IgD-negative memory B cell (primary cell): ENCODE measurements at regions not wholly inside any gene's neighbourhood (a gene's known extent, or its start where the extent isn't known, plus 50 kb on each side); places are given as distances from the start of the nearest gene placed in this dataset.

Experiments
- H3K27ac Mint-ChIP-seq, 3 donors: one replicate each; pipeline ENCODE4 v1.8.0; 2020 to 2022; ENCODE audit warnings: mild to moderate bottlenecking in 3 of 3, mixed read lengths in 3 of 3, moderate library complexity in 1 of 3
- H3K27me3 Mint-ChIP-seq: one replicate; pipeline ENCODE4 v1.8.0; 2021; ENCODE audit warnings: mixed read lengths
- H3K36me3 Mint-ChIP-seq: one replicate; pipeline ENCODE4 v1.8.0; 2020; ENCODE audit warnings: mild to moderate bottlenecking, mixed read lengths
- H3K4me1 Mint-ChIP-seq, 3 donors: one replicate each; pipeline ENCODE4 v1.8.0; 2020 to 2022; ENCODE audit warnings: mixed read lengths in 3 of 3, mild to moderate bottlenecking in 1 of 3
- H3K4me3 Mint-ChIP-seq, 4 donors: one replicate each; pipeline ENCODE4 v1.8.0; 2020 to 2022; ENCODE audit warnings: mild to moderate bottlenecking in 4 of 4, mixed read lengths in 4 of 4, moderate library complexity in 3 of 4
- H3K9me3 Mint-ChIP-seq, 3 donors: one replicate each; pipeline ENCODE4 v1.8.0; 2020 to 2021; ENCODE audit warnings: mixed read lengths in 3 of 3, mild to moderate bottlenecking in 1 of 3

DNA sequence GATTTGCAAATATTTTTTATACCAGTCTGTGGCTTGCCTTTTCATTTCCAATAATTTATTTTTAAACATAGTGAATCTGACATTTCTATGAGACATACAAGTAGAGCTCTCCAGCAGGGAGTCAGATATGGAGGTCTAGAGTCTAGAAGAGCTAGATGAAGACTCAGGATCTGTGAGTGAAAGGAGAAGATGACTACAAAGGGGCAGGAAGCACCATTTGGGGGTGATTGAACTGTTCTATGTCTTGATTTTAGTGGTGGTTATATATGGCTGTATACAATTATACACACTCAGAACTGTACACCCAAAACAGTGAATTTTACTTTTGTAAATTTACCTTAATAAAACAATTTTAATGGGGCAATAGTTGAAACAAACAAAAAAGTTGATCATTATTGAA is 127.9 kb upstream of the BACH2 start:
- peaks cover 8 to 14% (median 13%) of the 10 kb centered on the region in 3 donors for H3K4me1 Mint-ChIP-seq
- no peak overlapping the region for H3K27ac Mint-ChIP-seq
- no peaks in the 10 kb centered on the region for H3K27me3 Mint-ChIP-seq
- H3K36me3 Mint-ChIP-seq: peaks cover 3% of the 10 kb centered on the region
- H3K9me3 Mint-ChIP-seq: peaks cover 3 to 14% (median 6%) of the 10 kb centered on the region in 3 donors
- peak overlapping the region in 1 of 4 donors; percentile 91 for H3K4me3 Mint-ChIP-seq

DNA sequence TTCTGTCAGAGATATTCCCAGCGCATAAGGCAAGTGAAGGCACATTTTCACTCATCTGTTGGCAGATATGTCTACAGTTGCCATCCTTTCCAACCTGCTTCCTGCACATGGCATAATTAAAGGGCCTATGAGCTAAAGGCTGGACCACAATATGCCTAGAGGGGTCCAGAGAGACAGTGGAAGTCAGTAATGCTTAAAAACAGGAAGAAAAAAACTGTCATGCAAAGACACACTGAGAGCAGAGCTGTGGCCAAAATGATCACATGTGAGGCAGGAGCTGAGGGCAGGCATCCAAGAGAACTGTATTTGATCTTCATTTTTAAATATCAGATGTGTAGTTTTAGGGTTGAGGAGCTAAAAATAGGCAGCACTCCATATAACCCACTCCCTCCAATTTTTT is 125.0 kb upstream of the BACH2 start:
- peaks cover 2% of the 10 kb centered on the region for H3K36me3 Mint-ChIP-seq
- H3K4me1 Mint-ChIP-seq: peaks cover 9 to 14% (median 13%) of the 10 kb centered on the region in 3 donors
- no peak overlapping the region for H3K4me3 Mint-ChIP-seq
- H3K27me3 Mint-ChIP-seq: peaks cover 2% of the 10 kb centered on the region
- no peak overlapping the region for H3K27ac Mint-ChIP-seq
- no peaks in the 10 kb centered on the region for H3K9me3 Mint-ChIP-seq

DNA sequence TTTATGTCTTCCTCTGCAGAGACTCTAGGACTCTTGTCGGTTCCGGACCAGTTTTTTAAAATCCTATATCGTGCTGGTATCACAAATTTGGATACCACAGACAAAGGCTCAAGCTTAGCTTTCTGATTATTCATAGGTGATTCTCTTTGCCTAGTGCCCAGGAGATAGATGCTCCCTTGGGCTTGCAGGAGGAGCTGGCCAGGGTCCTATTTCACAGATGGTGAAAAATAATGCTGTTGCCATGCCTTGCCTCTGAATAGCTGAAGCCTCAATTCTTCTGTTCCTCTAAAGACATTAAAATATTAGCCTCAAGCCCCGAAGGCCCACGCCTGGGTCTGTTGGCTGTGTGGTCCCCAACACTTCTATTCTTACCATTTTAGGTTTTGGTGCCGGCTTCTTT is 123.9 kb upstream of the BACH2 start:
- Mint-ChIP-seq H3K36me3 (peaks cover 2% of the 10 kb centered on the region), H3K9me3 (no peaks in the 10 kb centered on the region)

DNA sequence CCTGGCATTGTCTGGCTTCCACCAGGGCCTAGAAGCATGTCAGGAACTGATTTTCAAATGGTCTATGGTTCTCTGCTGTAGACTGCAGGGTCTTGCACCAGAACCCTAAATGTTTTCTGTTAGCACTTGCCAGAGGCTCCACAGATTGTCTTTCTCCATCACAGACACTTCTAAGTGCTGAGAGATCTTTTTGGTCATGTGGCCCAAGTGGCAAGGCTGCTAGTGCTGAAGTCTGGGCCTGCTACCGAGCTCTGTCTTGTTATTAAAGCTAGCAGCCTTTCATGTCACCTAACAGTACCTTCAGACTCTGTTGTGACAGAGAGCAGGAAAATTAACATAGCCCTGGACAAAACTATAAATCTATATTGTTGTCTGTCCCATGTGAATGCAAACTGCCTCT is 120.7 kb upstream of the BACH2 start:
- Mint-ChIP-seq H3K4me3 (no peak overlapping the region), H3K9me3 (no peaks in the 10 kb centered on the region), H3K27ac (no peak overlapping the region), H3K4me1 (peaks cover 5 to 9% (median 7%) of the 10 kb centered on the region in 3 donors), H3K27me3 (peaks cover 2% of the 10 kb centered on the region), H3K36me3 (peaks cover 2% of the 10 kb centered on the region)

More for the DNA sequence above, 123.9 kb upstream of the BACH2 start:
- Mint-ChIP-seq H3K4me1 (peaks cover 6 to 9% (median 8%) of the 10 kb centered on the region in 3 donors), H3K4me3 (no peak overlapping the region), H3K27me3 (peaks cover 2% of the 10 kb centered on the region), H3K27ac (no peak overlapping the region)

DNA sequence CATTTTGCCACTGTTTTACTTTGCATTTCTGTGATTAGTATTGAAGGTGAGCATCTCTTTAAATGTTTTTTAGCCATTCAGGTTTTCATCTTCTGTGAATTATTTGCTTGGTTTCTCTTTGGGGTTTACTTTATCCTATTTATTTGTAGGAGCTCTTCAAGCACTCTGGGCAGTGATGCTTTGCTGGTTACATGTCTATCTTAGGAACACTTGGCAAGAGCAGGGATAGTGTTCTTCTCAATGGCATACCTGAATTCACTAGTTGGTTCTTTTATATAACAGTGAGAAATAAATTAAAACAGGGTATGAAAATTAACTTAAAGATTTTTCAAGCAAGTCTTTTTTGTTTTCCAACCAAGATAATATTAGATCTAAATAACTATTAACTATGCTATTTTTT is 119.7 kb upstream of the BACH2 start:
- H3K27me3 Mint-ChIP-seq: peaks cover 2% of the 10 kb centered on the region
- H3K36me3 Mint-ChIP-seq: peaks cover 2% of the 10 kb centered on the region
- no peak overlapping the region for H3K27ac Mint-ChIP-seq
- H3K4me1 Mint-ChIP-seq: peaks cover 8 to 11% (median 9%) of the 10 kb centered on the region in 3 donors
- H3K9me3 Mint-ChIP-seq: no peaks in the 10 kb centered on the region
- no peak overlapping the region for H3K4me3 Mint-ChIP-seq

DNA sequence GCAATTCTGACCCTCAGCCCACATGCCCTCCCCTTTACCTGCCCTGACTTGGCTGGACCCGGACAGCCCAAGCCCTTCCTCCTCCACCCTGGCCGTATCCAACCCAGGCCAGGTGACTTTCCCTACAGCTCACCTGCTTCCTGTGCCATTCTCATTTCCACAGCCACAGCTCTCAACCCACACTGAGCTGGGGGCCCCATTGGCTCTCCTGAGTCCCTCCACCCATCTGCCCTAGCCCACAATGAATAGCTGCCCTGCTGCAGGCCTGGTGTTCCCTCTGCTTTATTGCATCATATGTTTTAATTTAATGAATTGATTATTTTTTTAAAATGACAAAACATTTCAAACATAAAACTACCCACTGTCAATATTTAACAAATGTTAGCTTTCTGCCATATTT is 118.5 kb upstream of the BACH2 start:
- Mint-ChIP-seq H3K4me1 (peaks cover 9 to 12% (median 11%) of the 10 kb centered on the region in 3 donors), H3K27me3 (peaks cover 2% of the 10 kb centered on the region), H3K36me3 (peaks cover 2% of the 10 kb centered on the region), H3K27ac (peak overlapping the region in 1 of 3 donors; percentile 36), H3K4me3 (no peak overlapping the region), H3K9me3 (no peaks in the 10 kb centered on the region)

DNA sequence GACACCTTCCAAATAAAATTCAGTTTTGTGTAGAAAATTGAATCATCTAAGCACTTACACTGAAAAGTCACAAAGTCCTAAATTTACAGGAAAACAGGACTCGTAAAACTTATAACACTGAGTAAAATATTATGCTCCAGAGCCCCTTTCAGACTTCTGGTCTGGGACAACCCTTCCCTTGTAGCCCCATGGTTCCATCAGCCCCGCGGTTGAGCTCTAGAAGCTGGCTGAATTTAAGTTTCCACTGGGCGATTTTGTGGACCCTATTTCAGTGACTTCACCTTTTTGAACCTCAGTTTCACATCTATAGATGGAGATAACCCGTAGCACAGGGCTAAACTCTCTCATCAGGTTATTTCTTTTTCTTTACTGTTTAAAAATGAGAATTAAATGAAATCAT is 117.7 kb upstream of the BACH2 start:
- H3K4me1 Mint-ChIP-seq: peaks cover 9 to 12% (median 11%) of the 10 kb centered on the region in 3 donors
- peaks cover under 1% of the 10 kb centered on the region for H3K27me3 Mint-ChIP-seq
- H3K36me3 Mint-ChIP-seq: peaks cover 2% of the 10 kb centered on the region
- H3K27ac Mint-ChIP-seq: peak overlapping the region in 2 of 3 donors; percentile 70 to 98
- no peaks in the 10 kb centered on the region for H3K9me3 Mint-ChIP-seq
- peak overlapping the region in 2 of 4 donors; percentile 28 to 38 for H3K4me3 Mint-ChIP-seq

DNA sequence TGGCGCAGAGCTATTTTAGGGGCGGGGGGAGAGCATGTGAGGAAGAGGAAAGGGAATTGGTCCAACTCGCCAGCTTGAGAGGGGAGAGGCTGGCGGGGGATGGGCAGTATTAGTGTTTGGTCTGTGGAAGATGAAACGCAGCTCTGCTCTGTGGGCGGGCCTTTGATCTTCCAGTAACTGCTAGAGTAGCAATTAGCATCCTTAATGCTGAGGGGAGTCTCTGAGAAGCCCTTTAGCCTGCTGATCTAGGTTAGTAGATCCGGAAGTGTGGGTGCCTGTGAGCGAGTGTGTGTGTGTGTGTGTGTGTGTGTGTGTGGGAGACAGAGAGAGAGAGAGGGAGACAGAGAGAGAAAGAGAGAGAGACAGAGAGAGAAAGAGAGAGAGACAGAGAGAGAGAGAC is 117.2 kb upstream of the BACH2 start:
- Mint-ChIP-seq H3K4me3 (peak overlapping the region; percentile 13 to 91 (median 64)), H3K4me1 (peaks cover 9 to 12% (median 11%) of the 10 kb centered on the region in 3 donors), H3K36me3 (peaks cover 2% of the 10 kb centered on the region)

DNA sequence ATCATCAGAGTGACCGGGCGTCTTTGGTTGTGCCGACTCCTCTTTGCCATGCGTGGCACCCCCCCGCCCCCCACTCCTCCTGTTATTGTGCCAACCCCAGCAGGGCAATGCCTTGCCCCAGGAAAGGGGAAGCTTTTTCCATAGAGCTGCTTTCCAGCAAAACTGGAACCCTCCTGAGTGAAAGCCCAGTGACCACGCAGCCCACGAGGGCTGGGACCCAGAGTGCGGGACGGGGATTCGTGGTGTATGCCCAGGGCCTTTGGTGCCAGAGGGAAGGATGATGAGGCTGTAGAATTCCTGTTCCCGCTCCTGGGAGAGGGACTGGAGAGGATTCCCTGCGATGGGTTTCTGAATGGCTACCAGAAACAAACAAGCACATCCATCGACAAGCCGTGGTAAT is 116.8 kb upstream of the BACH2 start:
- Mint-ChIP-seq H3K4me1 (peaks cover 8 to 12% (median 11%) of the 10 kb centered on the region in 3 donors), H3K9me3 (no peaks in the 10 kb centered on the region), H3K27ac (peak overlapping the region in 2 of 3 donors; percentile 70 to 98), H3K27me3 (no peaks in the 10 kb centered on the region), H3K4me3 (peak overlapping the region in 2 of 4 donors; percentile 61 to 90), H3K36me3 (peaks cover 2% of the 10 kb centered on the region)

More for the DNA sequence above, 117.2 kb upstream of the BACH2 start:
- peak overlapping the region; percentile 61 to 98 (median 70) for H3K27ac Mint-ChIP-seq
- H3K9me3 Mint-ChIP-seq: no peaks in the 10 kb centered on the region
- H3K27me3 Mint-ChIP-seq: no peaks in the 10 kb centered on the region

DNA sequence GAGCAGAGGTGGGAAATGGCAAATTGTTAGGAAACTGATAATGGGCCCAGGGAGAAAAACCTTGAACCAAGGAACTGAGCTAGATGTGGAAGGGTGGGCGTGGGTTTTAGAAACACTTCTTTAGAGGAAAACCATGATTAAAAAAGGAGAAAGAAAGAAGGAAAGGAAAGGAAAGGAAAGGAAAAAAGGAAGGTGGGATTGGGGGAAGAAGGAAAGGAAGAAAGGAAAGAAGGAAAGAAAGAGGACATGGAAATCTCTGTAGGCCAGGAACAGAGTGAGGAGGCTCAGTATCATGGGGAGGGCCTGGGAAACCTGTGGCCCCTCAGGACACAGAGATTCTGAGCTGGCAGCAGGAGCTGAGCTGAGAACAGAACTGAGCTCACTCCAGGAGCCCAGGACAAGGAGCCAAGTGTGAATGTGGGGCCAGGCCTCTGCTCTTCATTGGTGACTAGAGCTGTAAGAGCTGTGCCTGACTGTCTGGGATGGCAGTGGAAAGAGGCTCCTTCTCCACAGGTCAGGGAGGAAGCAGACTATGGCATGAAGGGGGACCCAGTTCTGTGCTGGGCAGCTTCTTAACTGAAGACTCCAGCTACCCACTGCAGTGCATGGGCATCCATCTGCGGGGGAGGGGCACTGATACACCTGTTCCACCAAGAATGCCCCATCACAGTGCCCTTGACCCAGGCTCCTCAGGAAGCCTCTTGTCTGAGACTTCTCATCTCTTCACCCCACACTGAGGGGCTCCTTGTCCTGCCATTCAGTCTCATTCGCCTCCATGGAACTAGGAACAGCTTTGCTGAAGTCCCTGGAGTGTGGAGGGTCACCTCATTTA is 116.1 kb upstream of the BACH2 start:
- Mint-ChIP-seq H3K4me1 (peaks cover 8 to 12% (median 11%) of the 10 kb centered on the region in 3 donors), H3K27me3 (no peaks in the 10 kb centered on the region), H3K27ac (peak overlapping the region in 2 of 3 donors; percentile 19 to 21), H3K36me3 (peaks cover 3% of the 10 kb centered on the region), H3K9me3 (no peaks in the 10 kb centered on the region), H3K4me3 (peak overlapping the region in 2 of 4 donors; percentile 14 to 61)

DNA sequence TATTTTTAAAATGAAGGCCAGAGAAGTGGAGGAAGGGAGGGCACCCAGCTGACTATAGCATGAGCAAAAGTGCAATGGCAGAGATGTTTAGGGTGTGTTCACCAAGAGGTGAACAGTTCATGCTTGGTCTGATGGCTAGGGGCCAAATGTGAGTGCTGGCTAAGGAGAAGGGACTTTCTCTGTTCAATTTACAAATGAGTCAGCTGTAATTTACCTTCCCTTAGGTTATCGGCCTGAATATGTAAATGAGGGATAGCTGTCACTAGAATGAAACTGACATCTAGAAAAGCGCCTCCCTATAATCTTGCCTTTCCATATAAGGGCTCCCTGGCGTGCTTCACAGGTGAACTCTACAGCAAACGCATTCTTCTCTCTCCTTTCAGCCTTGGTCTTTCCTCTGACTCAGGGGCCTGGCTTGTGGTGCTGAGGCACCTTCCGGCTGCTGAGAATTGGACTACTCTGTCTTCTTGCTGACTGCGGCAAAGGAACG is 114.7 kb upstream of the BACH2 start:
- Mint-ChIP-seq H3K27ac (peak overlapping the region in 1 of 3 donors; percentile 19), H3K27me3 (peaks cover 4% of the 10 kb centered on the region), H3K4me3 (peak overlapping the region in 2 of 4 donors; percentile 22 to 58), H3K36me3 (peaks cover 1% of the 10 kb centered on the region), H3K4me1 (peaks cover 8 to 12% (median 11%) of the 10 kb centered on the region in 3 donors), H3K9me3 (no peaks in the 10 kb centered on the region)

DNA sequence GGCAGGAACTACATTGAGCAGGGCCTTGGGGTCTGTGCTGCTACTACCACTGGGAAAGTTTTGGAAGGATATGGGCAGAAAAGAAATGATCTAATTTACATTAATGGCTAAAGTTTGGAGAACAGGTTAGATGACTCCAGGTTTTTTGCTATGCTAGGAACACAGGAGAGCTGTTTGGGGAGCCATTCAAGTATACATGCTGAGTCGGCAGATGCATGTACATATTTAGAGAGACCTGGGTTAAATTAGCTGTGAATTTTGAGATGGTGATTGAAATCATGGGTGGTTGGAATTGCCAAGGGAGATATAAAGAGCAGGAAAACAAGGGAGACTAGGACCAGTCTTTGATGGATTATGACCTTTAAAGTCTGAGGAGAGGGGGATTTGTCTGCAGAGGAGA is 113.1 kb upstream of the BACH2 start:
- peaks cover 1% of the 10 kb centered on the region for H3K36me3 Mint-ChIP-seq
- peaks cover 4% of the 10 kb centered on the region for H3K27me3 Mint-ChIP-seq
- H3K27ac Mint-ChIP-seq: peak overlapping the region in 1 of 3 donors; percentile 6
- peaks cover 8 to 12% (median 11%) of the 10 kb centered on the region in 3 donors for H3K4me1 Mint-ChIP-seq
- H3K4me3 Mint-ChIP-seq: peak overlapping the region in 1 of 4 donors; percentile 13
- peaks cover 0 to 2% (median 0%) of the 10 kb centered on the region in 3 donors for H3K9me3 Mint-ChIP-seq

DNA sequence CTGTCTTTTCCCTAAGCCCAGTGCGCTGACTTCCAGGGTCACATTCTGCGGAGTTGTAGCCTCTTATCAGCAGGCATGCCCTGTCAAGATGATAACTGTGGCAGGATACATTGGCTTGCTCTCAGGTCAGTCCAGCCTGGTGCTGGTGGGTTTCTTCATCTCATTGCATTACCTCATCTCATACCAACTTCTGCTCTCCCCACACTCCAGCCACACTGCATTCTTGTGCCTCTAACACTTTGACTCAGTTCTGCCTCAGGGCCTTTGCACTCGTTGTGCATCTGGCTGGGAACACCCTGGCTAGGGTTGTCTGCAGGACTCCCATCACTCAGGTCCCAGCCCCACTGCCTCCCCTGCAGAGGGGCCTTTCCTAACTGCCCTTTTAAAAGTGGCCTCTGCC is 110.3 kb upstream of the BACH2 start:
- peaks cover 0 to 2% (median 0%) of the 10 kb centered on the region in 3 donors for H3K9me3 Mint-ChIP-seq
- H3K4me1 Mint-ChIP-seq: peaks cover 4 to 18% (median 17%) of the 10 kb centered on the region in 3 donors
- H3K27ac Mint-ChIP-seq: no peak overlapping the region
- peaks cover 6% of the 10 kb centered on the region for H3K27me3 Mint-ChIP-seq
- H3K4me3 Mint-ChIP-seq: no peak overlapping the region
- H3K36me3 Mint-ChIP-seq: peaks cover 3% of the 10 kb centered on the region

DNA sequence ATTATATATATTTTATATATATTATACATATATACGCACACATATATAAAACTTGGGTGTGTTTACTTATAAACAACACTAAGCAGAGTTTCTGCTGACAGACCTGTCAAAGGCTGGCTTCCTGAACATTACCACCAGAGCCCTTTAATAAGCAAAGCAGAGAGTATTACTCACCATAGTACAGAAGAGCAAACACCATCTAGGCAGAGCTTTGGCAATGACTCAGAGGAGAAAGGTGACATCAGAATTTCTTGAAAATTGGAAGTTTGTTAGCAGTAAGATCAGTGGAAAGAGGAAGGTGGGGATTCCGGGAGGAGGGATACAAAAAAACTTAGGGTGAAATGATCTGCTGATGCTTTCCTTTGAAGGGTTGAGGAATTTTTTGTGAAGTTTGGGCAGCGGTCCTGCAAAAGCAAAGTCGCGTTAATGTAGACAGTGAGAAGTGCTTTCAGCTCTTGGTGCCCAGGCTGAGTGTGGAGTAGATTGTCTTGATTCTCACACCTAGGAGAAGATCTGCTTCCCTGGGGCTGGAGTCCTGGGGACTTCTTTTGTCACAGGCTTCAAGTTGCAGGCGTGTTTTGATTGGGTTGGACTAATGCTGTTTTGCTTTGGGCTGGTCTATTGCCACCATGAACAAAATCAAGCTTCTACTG is 109.6 kb upstream of the BACH2 start:
- H3K4me1 Mint-ChIP-seq: peaks cover 4 to 20% (median 16%) of the 10 kb centered on the region in 3 donors
- H3K27me3 Mint-ChIP-seq: peaks cover 6% of the 10 kb centered on the region
- H3K4me3 Mint-ChIP-seq: no peak overlapping the region
- H3K27ac Mint-ChIP-seq: peak overlapping the region in 1 of 3 donors; percentile 45
- peaks cover 0 to 2% (median 0%) of the 10 kb centered on the region in 3 donors for H3K9me3 Mint-ChIP-seq
- H3K36me3 Mint-ChIP-seq: peaks cover 3% of the 10 kb centered on the region
